ENCODE measurements at regions not wholly inside any gene's neighbourhood (a gene's known extent, or its start where the extent isn't known, plus 50 kb on each side); places are given as distances from the start of the nearest gene placed in this dataset.
"Not testable (repeated sequence)": the region's sequence is repeated elsewhere in the genome, so short reads cannot be mapped to it uniquely, and the experiment has no call there.

DNA sequence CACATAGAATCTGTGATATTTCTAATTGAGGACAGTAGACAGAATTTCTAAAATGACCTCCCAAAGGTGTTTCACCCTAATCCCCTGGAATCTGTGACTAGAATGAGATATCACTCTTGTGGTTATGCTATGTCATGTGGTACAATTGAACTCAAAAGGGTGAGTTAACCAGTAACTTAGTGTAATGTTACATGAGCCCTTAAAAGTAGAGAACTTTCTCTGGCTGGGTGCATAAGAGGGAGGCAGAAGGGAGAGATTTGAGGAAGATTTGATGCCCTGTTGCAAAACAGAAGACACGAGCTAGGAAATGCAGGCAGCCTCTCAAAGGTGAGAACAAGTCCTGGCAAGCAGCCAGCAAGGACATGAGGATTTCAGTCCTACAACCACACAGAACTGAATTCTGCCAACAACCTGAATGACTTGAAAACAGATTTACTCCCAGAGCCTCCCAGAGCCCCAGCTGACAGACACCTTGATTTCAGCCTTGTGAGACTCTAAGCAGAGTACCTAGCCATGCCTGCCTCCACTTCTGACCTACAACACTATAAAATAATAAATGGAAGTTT, 160.3 kb downstream of the MTHFS start:
- Mint-ChIP-seq H3K4me3 (ENCODE audit: low read depth) (no peak overlapping the region), H3K27me3 (no peaks in the 10 kb centered on the region), H3K36me3 (ENCODE audit: insufficient read depth) (no peaks in the 10 kb centered on the region), H3K9me3 (ENCODE audit: low read depth) (peaks cover 6% of the 10 kb centered on the region), H3K4me1 (ENCODE audit: low read depth) (peaks cover 11% of the 10 kb centered on the region), H3K27ac (peak overlapping the region; percentile 63)
- TF ChIP-seq, protein P1, sequence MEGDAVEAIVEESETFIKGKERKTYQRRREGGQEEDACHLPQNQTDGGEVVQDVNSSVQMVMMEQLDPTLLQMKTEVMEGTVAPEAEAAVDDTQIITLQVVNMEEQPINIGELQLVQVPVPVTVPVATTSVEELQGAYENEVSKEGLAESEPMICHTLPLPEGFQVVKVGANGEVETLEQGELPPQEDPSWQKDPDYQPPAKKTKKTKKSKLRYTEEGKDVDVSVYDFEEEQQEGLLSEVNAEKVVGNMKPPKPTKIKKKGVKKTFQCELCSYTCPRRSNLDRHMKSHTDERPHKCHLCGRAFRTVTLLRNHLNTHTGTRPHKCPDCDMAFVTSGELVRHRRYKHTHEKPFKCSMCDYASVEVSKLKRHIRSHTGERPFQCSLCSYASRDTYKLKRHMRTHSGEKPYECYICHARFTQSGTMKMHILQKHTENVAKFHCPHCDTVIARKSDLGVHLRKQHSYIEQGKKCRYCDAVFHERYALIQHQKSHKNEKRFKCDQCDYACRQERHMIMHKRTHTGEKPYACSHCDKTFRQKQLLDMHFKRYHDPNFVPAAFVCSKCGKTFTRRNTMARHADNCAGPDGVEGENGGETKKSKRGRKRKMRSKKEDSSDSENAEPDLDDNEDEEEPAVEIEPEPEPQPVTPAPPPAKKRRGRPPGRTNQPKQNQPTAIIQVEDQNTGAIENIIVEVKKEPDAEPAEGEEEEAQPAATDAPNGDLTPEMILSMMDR (IDR thresholded peaks at IDR 0.05; ENCODE audit: unreplicated experiment) = no peak
- no peak for DNase-seq (ENCODE audit: low spot score, unreplicated experiment)

DNA sequence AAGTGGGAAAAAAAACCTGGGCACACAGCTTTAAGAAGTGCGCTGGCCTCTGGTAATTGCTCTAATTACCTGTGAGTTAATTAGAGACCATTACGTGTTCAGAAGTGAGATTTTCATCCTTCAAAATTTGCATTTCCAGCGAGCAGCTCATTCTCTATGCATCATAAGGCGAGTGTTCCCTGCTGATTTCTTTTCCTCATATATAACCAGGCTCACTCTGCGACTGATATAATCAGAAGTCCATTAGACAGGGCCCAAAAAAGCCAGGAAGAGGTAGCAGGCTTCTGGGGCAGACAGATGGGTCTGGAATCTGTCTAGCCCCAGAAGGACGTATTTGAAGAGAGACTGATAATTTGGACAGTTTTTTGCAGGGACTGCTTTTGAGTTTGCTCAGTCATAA, 158.7 kb downstream of the MTHFS start:
- Mint-ChIP-seq H3K27ac (no peak overlapping the region), H3K4me3 (ENCODE audit: low read depth) (no peak overlapping the region), H3K9me3 (ENCODE audit: low read depth) (peaks cover 6% of the 10 kb centered on the region), H3K27me3 (no peaks in the 10 kb centered on the region), H3K4me1 (ENCODE audit: low read depth) (peaks cover 11% of the 10 kb centered on the region), H3K36me3 (ENCODE audit: insufficient read depth) (no peaks in the 10 kb centered on the region)
- TF ChIP-seq, protein P1 (IDR thresholded peaks at IDR 0.05; ENCODE audit: unreplicated experiment) = no peak
- no peak for DNase-seq (ENCODE audit: low spot score, unreplicated experiment)

DNA sequence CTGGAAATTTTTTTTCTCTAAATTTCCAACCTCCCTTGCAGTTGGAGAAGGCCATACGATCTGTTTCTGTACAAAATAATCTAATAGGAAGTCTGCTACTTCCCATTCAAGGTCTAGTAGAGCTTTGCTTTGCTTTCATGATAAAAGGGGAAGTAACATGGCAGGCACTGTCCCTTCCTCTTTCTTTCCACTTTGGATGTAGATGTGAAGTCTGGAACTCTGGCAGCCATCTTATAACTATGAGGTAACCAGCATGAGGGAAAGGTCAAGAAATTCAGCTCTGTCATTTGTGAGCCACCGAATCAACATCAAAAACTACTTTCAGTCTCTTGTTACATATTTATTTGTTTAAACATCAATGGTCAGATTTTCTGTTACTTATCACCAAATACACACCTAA, 156.3 kb downstream of the MTHFS start:
- TF ChIP-seq, protein P1 (IDR thresholded peaks at IDR 0.05; ENCODE audit: unreplicated experiment) = no peak
- Mint-ChIP-seq H3K4me3 (ENCODE audit: low read depth) (no peak overlapping the region), H3K4me1 (ENCODE audit: low read depth) (peaks cover 11% of the 10 kb centered on the region), H3K27ac (no peak overlapping the region), H3K9me3 (ENCODE audit: low read depth) (peaks cover 6% of the 10 kb centered on the region), H3K27me3 (no peaks in the 10 kb centered on the region), H3K36me3 (ENCODE audit: insufficient read depth) (no peaks in the 10 kb centered on the region)
- DNase-seq (ENCODE audit: low spot score, unreplicated experiment) = no peak

DNA sequence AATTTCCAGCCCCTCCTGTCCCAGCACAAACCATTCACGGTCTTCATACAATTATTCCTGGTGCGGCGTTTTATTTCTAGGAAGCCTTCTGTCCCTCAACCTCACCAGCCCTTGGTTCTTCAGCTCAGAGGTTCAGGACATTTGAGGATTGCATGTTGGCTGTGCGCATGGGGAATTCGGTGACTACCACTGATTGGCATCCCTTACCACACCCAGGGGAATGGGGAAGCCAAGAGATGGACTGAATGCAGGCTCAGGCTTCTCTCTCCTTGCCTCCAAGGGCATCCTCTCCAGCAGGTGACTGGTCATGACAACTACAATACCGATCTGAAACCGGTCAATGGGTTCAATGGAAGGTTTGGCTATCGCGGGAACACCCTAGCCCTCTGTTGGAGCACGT, 153.8 kb downstream of the MTHFS start:
- H3K27me3 Mint-ChIP-seq = no peaks in the 10 kb centered on the region

DNA sequence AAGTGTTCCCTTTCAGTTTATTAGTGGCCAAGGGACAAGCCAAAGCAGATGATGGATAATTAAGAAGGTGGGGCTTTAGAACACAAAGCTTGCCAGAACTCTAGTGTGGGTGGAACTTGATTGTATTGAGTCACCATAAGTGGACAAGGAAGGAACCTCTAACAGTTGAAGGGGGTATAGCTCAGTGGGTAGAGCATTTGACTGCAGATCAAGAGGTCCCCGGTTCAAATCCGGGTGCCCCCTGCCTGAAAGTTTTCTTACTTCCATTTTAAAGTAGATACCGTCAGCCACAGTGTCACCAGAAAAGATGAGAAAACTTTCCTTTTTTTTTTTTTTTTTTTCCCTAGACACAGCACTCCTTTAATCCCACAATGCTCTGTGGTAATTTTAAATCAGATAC, 152.3 kb downstream of the MTHFS start:
- DNase-seq (ENCODE audit: low spot score, unreplicated experiment); H3K9me3 Mint-ChIP-seq (ENCODE audit: low read depth); H3K36me3 Mint-ChIP-seq (ENCODE audit: insufficient read depth); H3K27me3 Mint-ChIP-seq; H3K4me3 Mint-ChIP-seq (ENCODE audit: low read depth); H3K27ac Mint-ChIP-seq; H3K4me1 Mint-ChIP-seq (ENCODE audit: low read depth): not testable (repeated sequence)

More for the DNA sequence above, 153.8 kb downstream of the MTHFS start:
- Mint-ChIP-seq H3K9me3 (ENCODE audit: low read depth) (peaks cover 8% of the 10 kb centered on the region), H3K4me1 (ENCODE audit: low read depth) (no peaks in the 10 kb centered on the region), H3K27ac (no peak overlapping the region), H3K36me3 (ENCODE audit: insufficient read depth) (no peaks in the 10 kb centered on the region), H3K4me3 (ENCODE audit: low read depth) (no peak overlapping the region)
- DNase-seq (ENCODE audit: low spot score, unreplicated experiment) = no peak
- TF ChIP-seq, protein P1 (IDR thresholded peaks at IDR 0.05; ENCODE audit: unreplicated experiment) = no peak

DNA sequence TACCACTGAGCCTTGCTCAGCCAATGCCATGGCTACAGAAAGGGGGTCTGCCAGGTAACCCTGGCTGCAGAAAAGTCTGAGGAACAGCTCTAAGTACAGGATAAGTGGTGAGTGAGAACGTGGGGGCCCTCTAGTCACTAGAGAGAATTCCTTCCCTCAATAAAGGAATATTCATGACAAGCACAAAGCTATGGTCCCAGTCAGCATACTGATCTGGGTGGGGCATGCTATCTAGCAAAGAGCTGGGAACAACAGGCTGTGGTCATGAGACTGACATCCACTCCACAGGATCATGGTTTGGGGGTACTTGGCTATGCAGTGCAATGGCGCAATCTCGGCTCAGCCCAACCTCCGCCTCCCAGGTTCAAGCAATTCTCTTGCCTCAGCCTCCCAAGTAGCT, 140.4 kb downstream of the MTHFS start:
- H3K36me3 Mint-ChIP-seq (ENCODE audit: insufficient read depth) = no peaks in the 10 kb centered on the region
- no peak for DNase-seq (ENCODE audit: low spot score, unreplicated experiment)
- H3K9me3 Mint-ChIP-seq (ENCODE audit: low read depth) = peaks cover 6% of the 10 kb centered on the region
- TF ChIP-seq, protein P1 (IDR thresholded peaks at IDR 0.05; ENCODE audit: unreplicated experiment) = no peak
- H3K27ac Mint-ChIP-seq = no peak overlapping the region
- H3K27me3 Mint-ChIP-seq = no peaks in the 10 kb centered on the region
- H3K4me3 Mint-ChIP-seq (ENCODE audit: low read depth) = no peak overlapping the region
- no peaks in the 10 kb centered on the region for H3K4me1 Mint-ChIP-seq (ENCODE audit: low read depth)

Measured in progenitor cell of endocrine pancreas (in vitro differentiated cells).